ENCODE measurements at regions not wholly inside any gene's neighbourhood (a gene's known extent, or its start where the extent isn't known, plus 50 kb on each side); places are given as distances from the start of the nearest gene placed in this dataset.

DNA sequence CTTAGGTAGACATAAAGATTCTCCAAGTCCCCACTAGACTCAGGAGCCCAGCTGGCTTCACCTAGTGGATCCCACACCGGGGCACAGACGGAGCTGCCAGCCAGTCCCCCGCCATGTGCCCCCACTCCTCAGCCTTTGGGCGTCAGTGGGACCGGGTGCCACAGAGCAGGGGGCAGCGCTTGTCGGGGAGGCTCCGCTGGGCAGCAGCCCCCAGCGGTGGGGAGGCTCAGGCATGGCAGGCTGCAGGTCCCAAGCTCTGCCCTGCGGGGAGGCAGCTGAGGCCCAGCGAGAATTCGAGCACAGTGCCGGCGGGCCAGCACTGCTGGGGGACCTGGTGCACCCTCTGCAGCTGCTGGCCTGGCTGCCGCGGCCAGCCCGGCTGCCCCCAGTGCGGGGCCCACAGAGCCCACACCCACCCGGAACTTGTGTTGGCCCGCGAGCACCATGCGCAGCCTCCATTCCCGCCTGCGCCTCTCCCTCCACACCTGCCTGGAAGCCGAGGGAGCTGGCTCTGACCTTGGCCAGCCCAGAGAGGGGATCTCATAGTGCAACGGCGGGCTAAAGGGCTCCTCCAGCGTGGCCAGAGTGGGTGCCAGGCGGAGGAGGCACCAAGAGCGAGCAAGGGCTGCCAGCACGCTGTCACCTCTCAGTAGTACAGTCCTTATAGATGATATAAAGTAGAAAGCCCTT, 390.7 kb downstream of the PLK2 start:
- no peak for DNase-seq (ENCODE audit: low spot score)

- DNase-seq (ENCODE audit: low spot score), result no peak
Measured at GRCh38 chr5:58066557-58066956, 393.3 kb downstream of the PLK2 start.

DNA sequence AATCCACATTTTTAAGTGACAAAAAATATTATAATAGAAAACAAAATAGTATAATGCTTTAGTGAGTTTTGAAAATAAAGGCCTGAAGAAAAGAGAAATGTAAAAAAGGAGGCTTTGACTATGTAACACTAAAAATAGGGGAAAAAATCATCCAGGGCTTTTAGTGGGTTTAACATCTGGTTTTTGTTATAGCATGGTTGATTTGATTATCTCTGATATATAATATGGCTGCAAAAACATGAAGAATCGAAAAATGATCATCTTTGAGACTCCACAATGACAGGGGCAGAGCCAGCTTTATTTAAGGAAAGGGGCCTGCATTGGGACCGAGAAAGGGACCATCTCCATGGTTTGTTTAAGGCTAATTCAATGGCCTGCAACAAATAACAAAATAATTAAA, 393.8 kb downstream of the PLK2 start:
- no peak for DNase-seq (ENCODE audit: low spot score)

GRCh38 chr5:58064801-58065200, 395.1 kb downstream of the PLK2 start:
- DNase-seq (ENCODE audit: low spot score), result peak; percentile 22

GRCh38 chr5:58060996-58061395, 398.9 kb downstream of the PLK2 start:
- DNase-seq (ENCODE audit: low spot score), result peak; percentile 58

GRCh38 chr5:58057324-58057723, 402.6 kb downstream of the PLK2 start:
- no peak for DNase-seq (ENCODE audit: low spot score)

DNA sequence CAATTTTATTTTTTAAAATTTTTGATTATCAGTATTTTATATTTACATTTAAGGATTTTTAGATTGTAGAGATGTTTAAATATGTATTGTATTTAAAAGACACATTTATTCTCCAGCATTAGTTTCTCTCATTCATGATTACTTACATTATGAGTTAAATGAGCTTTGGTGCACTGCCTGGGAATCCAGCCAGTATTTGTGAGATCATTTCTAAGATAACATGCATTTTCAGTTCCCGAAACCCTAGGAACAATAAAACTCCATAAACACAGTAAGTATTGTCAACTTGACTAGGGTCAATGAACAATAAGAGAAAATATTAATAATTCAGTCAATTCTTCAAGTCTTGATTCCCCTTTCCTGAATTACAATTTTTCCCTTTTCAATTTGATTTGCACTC, 403.3 kb downstream of the PLK2 start:
- DNase-seq (ENCODE audit: low spot score), result no peak

- DNase-seq (ENCODE audit: low spot score), result no peak
Measured at GRCh38 chr5:58054018-58054417, 405.9 kb downstream of the PLK2 start.

DNA sequence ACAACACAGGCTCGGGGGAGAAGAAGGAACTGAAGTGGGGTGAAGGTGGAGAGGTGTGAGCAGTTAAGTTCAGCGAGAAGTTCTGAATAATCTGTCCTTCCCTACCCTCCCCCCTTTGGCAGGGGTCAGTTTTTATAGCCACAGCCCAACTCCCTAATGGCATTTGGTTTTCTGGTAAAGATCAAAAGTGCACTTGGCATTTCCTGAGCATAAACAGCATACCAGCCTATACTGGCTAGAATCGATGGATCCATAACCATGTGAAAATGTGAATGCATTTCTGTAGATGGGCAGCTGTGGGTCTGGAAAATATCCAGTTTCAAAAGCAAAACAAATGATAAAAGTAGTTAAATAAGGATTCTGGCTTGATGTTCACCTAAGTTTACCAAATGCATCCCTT, 410.9 kb downstream of the PLK2 start:
- no peak for DNase-seq (ENCODE audit: low spot score)

- no peak for DNase-seq (ENCODE audit: low spot score)
Measured at GRCh38 chr5:58048185-58048925, 411.5 kb downstream of the PLK2 start.

- no peak for DNase-seq (ENCODE audit: low spot score)
Measured at GRCh38 chr5:58046371-58046770, 413.5 kb downstream of the PLK2 start.

DNA sequence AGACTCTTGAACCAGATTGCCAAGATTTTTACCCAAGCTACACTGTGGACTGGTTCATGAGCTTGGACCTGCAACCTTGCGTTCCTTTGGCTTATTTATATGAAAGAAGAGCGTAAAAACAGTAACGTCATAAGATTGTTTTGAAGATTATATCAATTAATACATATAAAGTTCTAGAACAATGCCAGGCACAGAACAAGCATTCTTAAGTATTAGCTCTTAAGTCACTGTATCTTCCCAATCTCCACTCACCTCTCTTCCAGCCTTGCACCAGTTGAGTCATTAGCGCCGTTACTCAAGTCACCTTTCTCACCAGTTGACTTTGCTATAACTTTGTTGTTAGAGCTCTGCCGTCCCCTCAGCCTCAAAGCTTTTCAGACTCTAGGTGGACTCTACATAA, 415.7 kb downstream of the PLK2 start:
- no peak for DNase-seq (ENCODE audit: low spot score)

DNA sequence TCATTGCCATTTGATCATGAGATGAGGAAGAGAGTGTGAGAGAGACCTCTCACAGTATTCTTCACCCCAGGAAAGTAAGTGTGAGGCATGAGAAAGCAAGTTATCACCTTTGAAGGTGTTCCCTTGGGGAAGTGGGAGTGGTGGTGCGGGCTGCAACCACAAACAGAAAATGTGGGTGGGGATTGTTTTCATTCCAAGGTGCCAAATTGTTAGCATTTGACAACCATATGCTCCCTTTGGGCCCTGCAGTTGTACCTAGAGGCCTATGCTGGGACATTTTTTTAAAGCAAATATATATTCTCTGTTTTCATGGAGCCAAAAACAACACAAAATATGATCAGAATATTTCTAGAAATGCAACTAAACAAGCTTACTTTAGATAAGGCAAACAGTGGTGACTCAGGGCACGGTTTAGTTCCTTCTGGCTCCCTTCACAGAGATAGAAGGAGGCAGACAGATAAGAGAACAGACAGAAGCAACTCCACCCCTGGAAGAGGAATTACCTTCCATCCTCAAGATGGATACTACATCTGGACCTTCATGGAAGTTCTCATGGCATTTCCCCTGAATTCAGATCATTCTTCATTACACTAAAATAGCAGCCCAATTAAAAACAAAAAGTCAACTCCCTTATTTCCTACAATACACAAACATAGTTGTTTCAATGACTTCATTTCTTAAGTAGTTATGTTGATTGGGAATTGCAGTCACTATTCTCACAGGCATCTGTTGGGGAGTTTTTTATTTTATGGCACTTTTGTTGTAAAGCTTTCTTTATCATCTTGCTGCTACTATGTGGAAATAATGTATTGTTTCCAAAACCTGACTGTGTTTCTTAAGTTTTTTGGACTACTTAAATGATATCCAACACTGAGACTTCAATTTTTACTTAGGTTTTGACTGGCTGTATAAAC, 416.6 kb downstream of the PLK2 start:
- no peak for DNase-seq (ENCODE audit: low spot score)

- no peak for DNase-seq (ENCODE audit: low spot score)
Measured at GRCh38 chr5:58041884-58042283, 418.0 kb downstream of the PLK2 start.

DNA sequence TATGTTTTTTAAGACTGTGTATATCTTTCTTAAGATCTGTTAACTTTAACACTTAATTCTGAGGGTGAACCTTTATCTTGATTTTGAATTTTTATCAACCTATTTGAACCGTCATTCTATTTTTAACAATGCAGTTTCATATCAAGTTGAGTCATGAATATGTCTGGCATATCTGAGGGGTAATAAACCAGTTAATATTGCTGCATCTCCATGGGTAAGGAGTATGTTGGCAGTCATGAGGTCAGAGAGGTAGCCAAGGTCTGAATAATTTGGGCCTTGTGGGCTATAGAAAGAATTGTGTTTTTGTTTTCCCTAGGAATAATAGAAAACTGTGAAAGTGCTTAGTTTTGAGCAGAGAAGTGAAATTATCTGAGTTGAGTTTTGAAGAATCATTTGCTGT, 419.0 kb downstream of the PLK2 start:
- no peak for DNase-seq (ENCODE audit: low spot score)

- DNase-seq (ENCODE audit: low spot score), result no peak
Measured at GRCh38 chr5:58040044-58040443, 419.8 kb downstream of the PLK2 start.

GRCh38 chr5:58037899-58038298, 422.0 kb downstream of the PLK2 start:
- no peak for DNase-seq (ENCODE audit: low spot score)

GRCh38 chr5:58025809-58026208, 434.1 kb downstream of the PLK2 start:
- no peak for DNase-seq (ENCODE audit: low spot score)

GRCh38 chr5:58024151-58024550, 435.7 kb downstream of the PLK2 start:
- DNase-seq (ENCODE audit: low spot score), result no peak

- DNase-seq (ENCODE audit: low spot score), result peak; percentile 48
Measured at GRCh38 chr5:58022055-58022454, 437.8 kb downstream of the PLK2 start.

DNA sequence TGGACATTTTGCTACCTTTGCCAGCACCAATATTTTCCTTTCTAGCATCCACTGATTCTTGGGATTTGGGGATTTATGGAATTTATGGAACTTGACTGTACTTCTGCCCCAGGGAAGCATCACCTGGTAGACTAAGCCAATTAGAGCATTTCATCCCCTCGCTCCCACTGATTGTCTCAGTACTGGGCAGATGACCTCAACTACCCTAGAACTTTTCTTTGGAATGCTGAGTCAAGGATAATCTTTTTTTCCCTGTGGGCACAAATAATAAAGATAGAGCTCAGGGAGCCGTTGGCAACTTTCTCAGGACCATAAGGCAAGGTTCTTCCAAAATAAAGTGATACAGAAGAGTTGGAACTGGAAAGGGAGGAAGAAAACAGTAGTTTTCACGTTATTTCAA, 438.4 kb downstream of the PLK2 start:
- no peak for DNase-seq (ENCODE audit: low spot score)

- peak; percentile 54 for DNase-seq (ENCODE audit: low spot score)
Measured at GRCh38 chr5:58019614-58020013, 440.3 kb downstream of the PLK2 start.

- DNase-seq (ENCODE audit: low spot score), result no peak
Measured at GRCh38 chr5:58018016-58018415, 441.9 kb downstream of the PLK2 start.
